GM12878 (cell line): ENCODE measurements at regions not wholly inside any gene's neighbourhood (a gene's known extent, or its start where the extent isn't known, plus 50 kb on each side); places are given as distances from the start of the nearest gene placed in this dataset.

Source experiments
- ATAC-seq: fragments of 200-7000 bp; cut with Tn5 transposase; 3 replicates; pipeline ENCODE4 v1.9.1; 2020; ENCODE audit warnings: mild to moderate bottlenecking, moderate library complexity
- BruUV-seq: library from RNA; stranded (reverse); fragments of 400-500 nt; replicated peaks from 2 replicates; lab custom pipeline; 2021; lab: Mats Ljungman, UMichigan
- CTCF ChIA-PET: fragments of 300-600 bp; sonication (Branson Sonifier 250); formaldehyde crosslinking; extraction: SDS; loops from one replicate; lab custom pipeline; 2021; ENCODE audit warnings: inconsistent platforms; lab: Yijun Ruan, JAX
- POLR2A ChIA-PET: fragments of 350-600 bp; formaldehyde crosslinking; extraction: SDS; loops from one replicate; lab custom pipeline; 2021; ENCODE audit warnings: inconsistent platforms; lab: Charles Lee
- RAD21 ChIA-PET: fragments of 300-600 bp; sonication (Branson Sonifier 250); formaldehyde crosslinking; loops from one replicate; lab custom pipeline; 2023; ENCODE audit warnings: antibody characterized with exemption; ENCODE audit not compliant: unreplicated experiment; lab: Charles Lee
- SMC1A ChIA-PET: fragments of 300-600 bp; sonication (Branson Sonifier 250); formaldehyde crosslinking; loops from one replicate; lab custom pipeline; 2023; ENCODE audit not compliant: unreplicated experiment, uncharacterized antibody; lab: Charles Lee
- DNase-seq: peaks from one replicate; pipeline ENCODE4 v3.0.0-alpha.2; 2011; ENCODE audit warnings: low read depth, low spot score
- FAIRE-seq: peaks from 3 replicates; lab custom pipeline; 2011; peaks lifted over from hg19 to GRCh38; lab: Jason Lieb, UNC
- H2AFZ ChIP-seq: 2 replicates; pipeline ENCODE4 v1.6.0; 2011; ENCODE audit warnings: low read depth, low read length, control low read depth; ENCODE audit not compliant: control insufficient read depth
- H3K27ac ChIP-seq: 2 replicates; pipeline ENCODE4 v1.5.1; 2011; ENCODE audit warnings: control low read depth; ENCODE audit not compliant: control insufficient read depth, insufficient read depth
- H3K27me3 ChIP-seq, 2 experiments: replicated peaks in 1 of 2; 2 replicates each; pipeline versions ENCODE4 v1.6.0 to v1.6.1; 2011; ENCODE audit warnings: low read length in 1 of 2; ENCODE audit not compliant: control insufficient read depth in 2 of 2, insufficient read depth in 2 of 2
- H3K36me3 ChIP-seq, 2 experiments: 2 replicates each; pipeline ENCODE4 v1.5.1; 2011; ENCODE audit warnings: low read length in 1 of 2; ENCODE audit not compliant: control insufficient read depth in 2 of 2, insufficient read depth in 2 of 2
- H3K4me1 ChIP-seq: 2 replicates; pipeline ENCODE4 v1.6.1; 2011; ENCODE audit warnings: mild to moderate bottlenecking, low read length, moderate library complexity, mixed read lengths; ENCODE audit not compliant: control insufficient read depth, insufficient read depth
- H3K4me2 ChIP-seq: 2 replicates; pipeline ENCODE4 v1.6.0; 2011; ENCODE audit warnings: control low read depth; ENCODE audit not compliant: control insufficient read depth, insufficient read depth
- H3K4me3 ChIP-seq: fragments of 200-600 bp; sonication (generic); 2 replicates; pipeline ENCODE4 v1.5.1; 2016
- H3K79me2 ChIP-seq: 2 replicates; pipeline ENCODE4 v1.6.0; 2011; ENCODE audit warnings: low read length; ENCODE audit not compliant: control insufficient read depth, insufficient read depth
- H3K9ac ChIP-seq: 2 replicates; pipeline ENCODE4 v1.8.0; 2011; ENCODE audit warnings: low read length, control low read depth, mixed read lengths; ENCODE audit not compliant: control insufficient read depth, insufficient read depth
- H3K9me3 ChIP-seq: replicated peaks from 3 replicates; pipeline ENCODE4 v1.5.1; 2011; ENCODE audit warnings: mild to moderate bottlenecking, low read length; ENCODE audit not compliant: control insufficient read depth, insufficient read depth
- H4K20me1 ChIP-seq: 2 replicates; pipeline ENCODE4 v1.6.0; 2011; ENCODE audit not compliant: control insufficient read depth, insufficient read depth
- ATF2 ChIP-seq: IDR thresholded peaks from 2 replicates; pipeline ENCODE4 v1.6.1; 2012; ENCODE audit warnings: low read length, inconsistent platforms
- CHD2 ChIP-seq: IDR thresholded peaks from 2 replicates; pipeline ENCODE4 v1.6.1; 2011; ENCODE audit warnings: low read depth, low read length, improper control_type of control experiment, borderline replicate concordance
- CTCF ChIP-seq, 3 experiments: IDR thresholded peaks in 2 of 3; conservative IDR thresholded peaks in 1 of 3; 2 replicates each; pipeline ENCODE4 v1.5.1; 2011; ENCODE audit warnings: low read depth in 3 of 3, low read length in 3 of 3, mild to moderate bottlenecking in 3 of 3, control low read depth in 2 of 3, moderate library complexity in 2 of 3, inconsistent platforms in 1 of 3, mixed read lengths in 1 of 3; ENCODE audit not compliant: control insufficient read depth in 2 of 3, insufficient read depth in 1 of 3; ENCODE audit errors: extremely low read depth in 1 of 3
- HDAC6 ChIP-seq: fragments of 200-600 bp; sonication (generic); IDR thresholded peaks from one replicate; pipeline ENCODE4 v1.8.0; 2017; ENCODE audit warnings: antibody characterized with exemption; ENCODE audit not compliant: unreplicated experiment
- MEF2B ChIP-seq: fragments of 450-650 bp; IDR thresholded peaks from 2 replicates; pipeline ENCODE4 v1.6.1; 2018; ENCODE audit warnings: mild to moderate bottlenecking, moderate library complexity; ENCODE audit not compliant: partially characterized antibody, poor library complexity, severe bottlenecking
- NFYB ChIP-seq: IDR thresholded peaks from 2 replicates; pipeline ENCODE4 v1.6.1; 2011; ENCODE audit warnings: low read depth, mild to moderate bottlenecking, low read length, improper control_type of control experiment, moderate library complexity; ENCODE audit not compliant: insufficient read depth
- NRF1 ChIP-seq: conservative IDR thresholded peaks from 2 replicates; pipeline ENCODE4 v1.6.1; 2011; ENCODE audit warnings: mild to moderate bottlenecking, low read depth, low read length, improper control_type of control experiment
- POLR2AphosphoS5 ChIP-seq: IDR thresholded peaks from 2 replicates; pipeline ENCODE4 v1.6.1; 2011; ENCODE audit warnings: mild to moderate bottlenecking, low read length, inconsistent platforms
- ZBTB40 ChIP-seq: fragments of 450-650 bp; IDR thresholded peaks from 2 replicates; pipeline ENCODE4 v1.6.1; 2016; ENCODE audit warnings: mild to moderate bottlenecking, moderate library complexity, borderline replicate concordance
- WGBS: methylation state at CpG from one replicate; pipeline ENCODE4 v1.1.6; 2016; ENCODE audit warnings: low lambda C conversion rate; ENCODE audit not compliant: insufficient replicate concordance, insufficient coverage; ENCODE audit errors: missing lambda C conversion rate; 5-methylcytosine and 5-hydroxymethylcytosine counted together
- in situ Hi-C: fragments of 300-500 bp; cut with MboI; formaldehyde crosslinking; loops from 9 replicates; pipeline ENCODE4 v1.14.3; 2018; ENCODE audit warnings: mixed read lengths
- intact Hi-C: fragments of 100-400 bp; cut with micrococcal nuclease; formaldehyde crosslinking; loops from one replicate; pipeline ENCODE4 v1.14.2; 2022; ENCODE audit not compliant: unreplicated experiment
- TF ChIP-seq, protein P1 (sequence below): fragments of 450-650 bp; formaldehyde crosslinking; IDR thresholded peaks from 2 replicates; pipeline ENCODE4 v1.5.0; 2022; ENCODE audit warnings: mild to moderate bottlenecking, missing genetic modification characterization

DNA sequence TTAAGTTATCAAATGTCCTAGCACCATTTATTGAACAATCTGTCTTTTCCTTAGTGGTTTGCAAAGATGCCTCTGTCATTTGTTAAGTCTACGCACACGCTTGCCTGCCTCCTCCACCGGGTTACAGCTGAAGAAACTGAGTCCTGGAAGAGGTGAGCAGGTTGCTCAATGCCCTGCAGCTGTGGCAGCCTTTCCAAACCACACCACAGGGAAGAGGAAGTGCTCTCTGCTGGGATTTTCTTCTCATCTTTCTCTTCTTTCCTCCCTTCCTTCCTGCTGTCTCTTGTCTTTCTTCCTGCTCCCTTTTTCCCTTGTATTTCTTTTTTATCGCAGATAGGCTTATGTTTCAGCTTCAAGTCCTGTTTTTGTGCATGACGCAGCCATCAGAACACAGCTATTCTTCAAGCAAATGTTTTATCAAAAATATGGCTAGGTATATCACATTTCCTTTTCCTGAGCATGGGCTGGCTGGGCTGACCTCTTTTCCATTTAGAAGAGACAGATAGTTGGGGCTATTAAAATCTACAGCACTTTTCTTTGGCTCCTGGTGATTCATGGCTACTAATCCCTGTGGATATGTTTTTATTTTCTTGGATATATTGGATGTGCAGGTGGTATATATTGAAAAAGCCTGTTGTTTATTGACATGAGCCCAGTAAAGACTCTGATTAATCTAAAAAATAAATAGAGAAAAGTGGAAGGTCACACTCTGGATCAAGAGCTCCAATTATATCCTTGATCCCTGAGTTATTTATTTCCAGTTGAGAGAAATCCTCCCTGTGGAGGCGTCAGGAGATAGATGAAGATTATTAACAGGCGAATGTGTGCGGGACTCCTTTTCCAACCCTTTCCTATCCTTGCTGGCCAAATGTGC, 214.6 kb downstream of the TSN start:
- ChIA-PET SMC1A (interaction anchor here (0.8 to 1.1 kb wide), 2 partner anchors 52 to 68 kb away, joined by 3 read pairs; no protein-coding TSS in a partner anchor), RAD21 (interaction anchor here (1.2 kb wide), 2 partner anchors 10 to 233 kb away, joined by 3 to 4 read pairs; partner anchors contain the start of gene NIFK), CTCF (interaction anchor here (1.2 to 1.8 kb wide), 3 partner anchors 10 to 186 kb away, joined by 3 to 4 read pairs (median 4); no protein-coding TSS in a partner anchor), POLR2A (no interaction called here)
- Histone ChIP-seq H3K36me3 (no peaks in the 10 kb centered on the region), H3K4me1 (no peaks in the 10 kb centered on the region), H3K27ac (no peak overlapping the region), H3K79me2 (no peaks in the 10 kb centered on the region), H2AFZ (no peak overlapping the region), H3K9me3 (no peaks in the 10 kb centered on the region), H3K4me2 (no peak overlapping the region), H3K9ac (no peak overlapping the region), H3K27me3 (no peaks in the 10 kb centered on the region), H4K20me1 (no peaks in the 10 kb centered on the region), H3K4me3 (no peak overlapping the region)
- DNase-seq (no peak), FAIRE-seq (no peak), ATAC-seq (no peak)
- intact Hi-C loops, result loop anchor here (10.0 kb wide), 2 partner anchors 435 to 485 kb away; partner anchors contain the start of gene RNU4ATAC
- BruUV-seq, result no TSS peak
- WGBS, result 32% methylated on average over 8 of the region's 8 CpGs
- in situ Hi-C loops, result loop anchor here (10.0 kb wide), 1 partner anchor 775 kb away; no protein-coding TSS in a partner anchor
- no peak for TF ChIP-seq CHD2
- TF ChIP-seq HDAC6, result no peak
- no peak for TF ChIP-seq ZBTB40
- no peak for TF ChIP-seq ATF2
- no peak for TF ChIP-seq CTCF (IDR thresholded peaks at IDR 0.05 in 2 of 3, conservative IDR thresholded peaks at IDR 0.05 in 1 of 3; ENCODE audit: control insufficient read depth in 2 of 3, extremely low read depth in 1 of 3, insufficient read depth in 1 of 3, low read depth in 3 of 3, low read length in 3 of 3)
- TF ChIP-seq, protein P1, sequence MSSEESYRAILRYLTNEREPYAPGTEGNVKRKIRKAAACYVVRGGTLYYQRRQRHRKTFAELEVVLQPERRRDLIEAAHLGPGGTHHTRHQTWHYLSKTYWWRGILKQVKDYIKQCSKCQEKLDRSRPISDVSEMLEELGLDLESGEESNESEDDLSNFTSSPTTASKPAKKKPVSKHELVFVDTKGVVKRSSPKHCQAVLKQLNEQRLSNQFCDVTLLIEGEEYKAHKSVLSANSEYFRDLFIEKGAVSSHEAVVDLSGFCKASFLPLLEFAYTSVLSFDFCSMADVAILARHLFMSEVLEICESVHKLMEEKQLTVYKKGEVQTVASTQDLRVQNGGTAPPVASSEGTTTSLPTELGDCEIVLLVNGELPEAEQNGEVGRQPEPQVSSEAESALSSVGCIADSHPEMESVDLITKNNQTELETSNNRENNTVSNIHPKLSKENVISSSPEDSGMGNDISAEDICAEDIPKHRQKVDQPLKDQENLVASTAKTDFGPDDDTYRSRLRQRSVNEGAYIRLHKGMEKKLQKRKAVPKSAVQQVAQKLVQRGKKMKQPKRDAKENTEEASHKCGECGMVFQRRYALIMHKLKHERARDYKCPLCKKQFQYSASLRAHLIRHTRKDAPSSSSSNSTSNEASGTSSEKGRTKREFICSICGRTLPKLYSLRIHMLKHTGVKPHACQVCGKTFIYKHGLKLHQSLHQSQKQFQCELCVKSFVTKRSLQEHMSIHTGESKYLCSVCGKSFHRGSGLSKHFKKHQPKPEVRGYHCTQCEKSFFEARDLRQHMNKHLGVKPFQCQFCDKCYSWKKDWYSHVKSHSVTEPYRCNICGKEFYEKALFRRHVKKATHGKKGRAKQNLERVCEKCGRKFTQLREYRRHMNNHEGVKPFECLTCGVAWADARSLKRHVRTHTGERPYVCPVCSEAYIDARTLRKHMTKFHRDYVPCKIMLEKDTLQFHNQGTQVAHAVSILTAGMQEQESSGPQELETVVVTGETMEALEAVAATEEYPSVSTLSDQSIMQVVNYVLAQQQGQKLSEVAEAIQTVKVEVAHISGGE (CRISPR knock-in tag), result no peak
- no peak for TF ChIP-seq MEF2B
- TF ChIP-seq NFYB, result no peak
- TF ChIP-seq POLR2AphosphoS5, result no peak
- no peak for TF ChIP-seq NRF1
